ENCODE measurements at regions not wholly inside any gene's neighbourhood (a gene's known extent, or its start where the extent isn't known, plus 50 kb on each side); places are given as distances from the start of the nearest gene placed in this dataset.
"Not testable (repeated sequence)": the region's sequence is repeated elsewhere in the genome, so short reads cannot be mapped to it uniquely, and the experiment has no call there.

GRCh38 chr10:94150541-94151184 lies 156.9 kb downstream of the PLCE1 start:
- no peaks in the 10 kb centered on the region for H3K27me3 ChIP-seq (ENCODE audit: control insufficient read depth, insufficient read depth, low read length)
- no peaks in the 10 kb centered on the region for H3K4me1 ChIP-seq (ENCODE audit: control insufficient read depth, insufficient read depth, low read length)
- no peak overlapping the region for H3K4me3 ChIP-seq (ENCODE audit: low read depth, low read length)
- H3K36me3 ChIP-seq (ENCODE audit: control insufficient read depth, insufficient read depth, low read length) = no peaks in the 10 kb centered on the region
- H3K27ac ChIP-seq (ENCODE audit: low read depth, low read length) = no peak overlapping the region
- peaks cover 6% of the 10 kb centered on the region for H3K9me3 ChIP-seq (ENCODE audit: control insufficient read depth, insufficient read depth, low read length)
- no peak overlapping the region for H3K9ac ChIP-seq (ENCODE audit: low read depth, low read length)

DNA sequence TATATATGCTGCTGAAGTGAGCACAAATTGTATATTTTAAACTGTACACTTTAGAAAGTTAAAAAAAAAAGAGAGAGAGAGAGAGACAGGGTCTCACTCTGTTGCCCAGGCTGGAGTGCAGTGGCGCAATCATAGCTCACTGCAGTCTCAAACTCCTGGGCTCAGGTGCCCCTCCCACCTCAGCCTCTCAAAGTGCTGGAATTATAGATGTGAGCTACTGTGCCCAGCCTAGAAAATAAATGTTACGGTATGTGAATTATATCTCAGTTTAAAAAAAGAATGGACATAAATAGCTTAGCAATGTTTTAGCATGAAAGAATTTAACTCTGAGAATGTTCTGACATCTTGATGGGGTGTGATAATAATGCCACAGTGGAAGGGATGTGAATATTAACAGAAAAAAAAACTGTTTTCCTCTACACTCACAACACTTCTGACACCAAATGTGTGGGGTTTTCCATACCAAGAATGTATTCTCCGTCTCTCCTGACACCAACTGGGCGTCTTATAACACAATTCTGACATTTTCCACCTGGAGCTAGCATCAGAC lies 162.1 kb downstream of the PLCE1 start:
- H3K4me3 ChIP-seq (ENCODE audit: low read depth, low read length) = no peak overlapping the region
- H3K27me3 ChIP-seq (ENCODE audit: control insufficient read depth, insufficient read depth, low read length) = no peaks in the 10 kb centered on the region
- no peaks in the 10 kb centered on the region for H3K9me3 ChIP-seq (ENCODE audit: control insufficient read depth, insufficient read depth, low read length)
- H3K36me3 ChIP-seq (ENCODE audit: control insufficient read depth, insufficient read depth, low read length) = no peaks in the 10 kb centered on the region
- no peaks in the 10 kb centered on the region for H3K4me1 ChIP-seq (ENCODE audit: control insufficient read depth, insufficient read depth, low read length)
- no peak overlapping the region for H3K9ac ChIP-seq (ENCODE audit: low read depth, low read length)
- H3K27ac ChIP-seq (ENCODE audit: low read depth, low read length) = no peak overlapping the region

- Histone ChIP-seq H3K9ac (ENCODE audit: low read depth, low read length) (no peak overlapping the region), H3K4me3 (ENCODE audit: low read depth, low read length) (no peak overlapping the region)
Measured at GRCh38 chr10:94156453-94156852, 162.7 kb downstream of the PLCE1 start.

DNA sequence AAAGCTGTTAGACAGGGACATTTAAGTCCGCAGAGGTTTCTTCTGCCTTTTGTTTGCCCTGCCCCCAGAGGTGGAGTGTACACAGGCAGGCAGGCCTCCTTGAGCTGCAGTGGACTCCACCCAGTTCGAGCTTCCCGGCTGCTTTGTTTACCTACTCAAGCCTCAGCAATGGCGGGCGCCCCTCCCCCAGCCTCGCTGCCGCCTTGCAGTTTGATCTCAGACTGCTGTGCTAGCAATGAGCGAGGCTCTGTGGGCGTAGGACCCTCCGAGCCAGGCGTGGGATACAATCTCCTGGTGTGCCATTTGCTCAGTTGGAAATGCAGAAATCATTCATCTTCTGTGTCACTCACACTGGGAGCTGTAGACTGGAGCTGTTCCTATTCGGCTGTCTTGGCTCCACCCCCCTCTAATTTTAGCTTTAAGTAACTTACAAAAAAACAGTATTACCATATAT lies 171.5 kb downstream of the PLCE1 start:
- H3K9ac ChIP-seq (ENCODE audit: low read depth, low read length); H3K4me1 ChIP-seq (ENCODE audit: control insufficient read depth, insufficient read depth, low read length); H3K4me3 ChIP-seq (ENCODE audit: low read depth, low read length); H3K36me3 ChIP-seq (ENCODE audit: control insufficient read depth, insufficient read depth, low read length); H3K27ac ChIP-seq (ENCODE audit: low read depth, low read length); H3K27me3 ChIP-seq (ENCODE audit: control insufficient read depth, insufficient read depth, low read length); H3K9me3 ChIP-seq (ENCODE audit: control insufficient read depth, insufficient read depth, low read length): not testable (repeated sequence)

More at GRCh38 chr10:94156453-94156852, 162.7 kb downstream of the PLCE1 start:
- no peaks in the 10 kb centered on the region for H3K4me1 ChIP-seq (ENCODE audit: control insufficient read depth, insufficient read depth, low read length)
- H3K36me3 ChIP-seq (ENCODE audit: control insufficient read depth, insufficient read depth, low read length) = no peaks in the 10 kb centered on the region
- H3K9me3 ChIP-seq (ENCODE audit: control insufficient read depth, insufficient read depth, low read length) = no peaks in the 10 kb centered on the region
- no peak overlapping the region for H3K27ac ChIP-seq (ENCODE audit: low read depth, low read length)
- H3K27me3 ChIP-seq (ENCODE audit: control insufficient read depth, insufficient read depth, low read length) = no peaks in the 10 kb centered on the region

DNA sequence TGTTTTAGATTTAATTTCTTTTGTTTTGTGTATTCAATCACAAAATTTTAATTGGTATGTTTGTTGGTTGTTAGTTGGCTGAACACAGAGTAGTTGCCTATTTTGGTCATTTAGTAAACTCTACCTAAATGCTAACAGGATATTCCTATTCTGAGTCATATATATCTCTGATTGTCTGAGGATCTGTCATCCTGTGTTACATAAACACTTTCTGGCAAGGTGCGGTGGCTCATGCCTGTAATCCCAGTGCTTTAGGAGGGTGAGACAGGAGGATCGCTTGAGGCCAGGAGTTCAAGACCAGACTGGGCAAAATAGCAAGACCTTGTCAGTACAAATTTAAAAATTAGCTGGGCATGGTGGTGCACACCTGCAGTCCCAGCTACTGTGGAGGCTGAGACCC lies 178.6 kb downstream of the PLCE1 start:
- Histone ChIP-seq H3K4me3 (ENCODE audit: low read depth, low read length) (no peak overlapping the region), H3K27me3 (ENCODE audit: control insufficient read depth, insufficient read depth, low read length) (no peaks in the 10 kb centered on the region), H3K36me3 (ENCODE audit: control insufficient read depth, insufficient read depth, low read length) (no peaks in the 10 kb centered on the region), H3K27ac (ENCODE audit: low read depth, low read length) (no peak overlapping the region), H3K4me1 (ENCODE audit: control insufficient read depth, insufficient read depth, low read length) (peaks cover 4% of the 10 kb centered on the region; the same call in 1 of the 2 replicates), H3K9me3 (ENCODE audit: control insufficient read depth, insufficient read depth, low read length) (no peaks in the 10 kb centered on the region), H3K9ac (ENCODE audit: low read depth, low read length) (no peak overlapping the region)

DNA sequence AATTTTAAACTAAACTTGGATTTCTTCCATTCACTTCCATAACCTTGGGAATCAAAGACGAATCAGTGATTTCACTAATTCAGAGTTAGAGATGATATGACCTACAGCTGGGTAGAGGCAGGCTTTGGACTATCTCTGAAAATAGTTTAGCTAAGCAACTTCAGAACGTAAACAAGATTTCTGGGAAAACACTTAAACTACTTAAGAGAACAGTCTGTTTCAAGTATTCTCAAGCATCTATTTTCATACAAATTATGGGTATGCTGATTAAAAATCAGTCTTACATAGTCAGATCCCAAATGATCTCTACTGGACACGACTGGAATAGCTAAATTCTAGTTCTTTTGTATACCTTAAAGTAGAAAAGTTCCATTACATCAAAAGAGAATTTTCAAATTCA lies 179.9 kb downstream of the PLCE1 start:
- H3K4me1 ChIP-seq (ENCODE audit: control insufficient read depth, insufficient read depth, low read length) = peaks cover 4% of the 10 kb centered on the region; the same call in 1 of the 2 replicates
- no peaks in the 10 kb centered on the region for H3K27me3 ChIP-seq (ENCODE audit: control insufficient read depth, insufficient read depth, low read length)
- H3K9ac ChIP-seq (ENCODE audit: low read depth, low read length) = no peak overlapping the region
- no peak overlapping the region for H3K27ac ChIP-seq (ENCODE audit: low read depth, low read length)
- H3K4me3 ChIP-seq (ENCODE audit: low read depth, low read length) = no peak overlapping the region
- H3K9me3 ChIP-seq (ENCODE audit: control insufficient read depth, insufficient read depth, low read length) = no peaks in the 10 kb centered on the region
- no peaks in the 10 kb centered on the region for H3K36me3 ChIP-seq (ENCODE audit: control insufficient read depth, insufficient read depth, low read length)

DNA sequence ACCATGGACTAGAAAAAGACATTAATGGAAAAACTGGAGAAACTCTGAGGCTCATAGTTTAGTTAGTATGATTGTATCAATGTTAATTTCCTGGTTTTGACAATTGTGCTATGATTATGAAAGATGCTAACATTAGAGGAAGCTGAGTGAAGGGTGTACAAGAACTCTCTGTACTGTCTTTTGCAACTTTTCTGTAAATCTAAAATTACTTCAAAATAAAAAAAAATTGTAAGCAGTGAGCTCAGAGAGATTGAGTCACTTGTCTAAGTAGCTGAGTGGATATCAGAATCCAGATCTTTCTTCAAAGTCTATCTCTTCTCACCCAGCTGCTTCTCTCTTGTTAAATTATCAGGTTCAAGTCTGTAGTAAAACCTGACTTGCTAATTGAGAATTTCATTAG lies 181.1 kb downstream of the PLCE1 start:
- Histone ChIP-seq H3K9ac (ENCODE audit: low read depth, low read length) (no peak overlapping the region), H3K27ac (ENCODE audit: low read depth, low read length) (no peak overlapping the region), H3K4me3 (ENCODE audit: low read depth, low read length) (no peak overlapping the region), H3K36me3 (ENCODE audit: control insufficient read depth, insufficient read depth, low read length) (no peaks in the 10 kb centered on the region), H3K9me3 (ENCODE audit: control insufficient read depth, insufficient read depth, low read length) (no peaks in the 10 kb centered on the region), H3K4me1 (ENCODE audit: control insufficient read depth, insufficient read depth, low read length) (peaks cover 4% of the 10 kb centered on the region; the same call in 1 of the 2 replicates), H3K27me3 (ENCODE audit: control insufficient read depth, insufficient read depth, low read length) (no peaks in the 10 kb centered on the region)

- Histone ChIP-seq H3K27ac (ENCODE audit: low read depth, low read length) (no peak overlapping the region), H3K4me3 (ENCODE audit: low read depth, low read length) (no peak overlapping the region), H3K9me3 (ENCODE audit: control insufficient read depth, insufficient read depth, low read length) (no peaks in the 10 kb centered on the region), H3K4me1 (ENCODE audit: control insufficient read depth, insufficient read depth, low read length) (no peaks in the 10 kb centered on the region), H3K9ac (ENCODE audit: low read depth, low read length) (no peak overlapping the region), H3K36me3 (ENCODE audit: control insufficient read depth, insufficient read depth, low read length) (no peaks in the 10 kb centered on the region), H3K27me3 (ENCODE audit: control insufficient read depth, insufficient read depth, low read length) (no peaks in the 10 kb centered on the region)
Measured at GRCh38 chr10:94178475-94179253, 184.1 kb downstream of the NOC3L start.

DNA sequence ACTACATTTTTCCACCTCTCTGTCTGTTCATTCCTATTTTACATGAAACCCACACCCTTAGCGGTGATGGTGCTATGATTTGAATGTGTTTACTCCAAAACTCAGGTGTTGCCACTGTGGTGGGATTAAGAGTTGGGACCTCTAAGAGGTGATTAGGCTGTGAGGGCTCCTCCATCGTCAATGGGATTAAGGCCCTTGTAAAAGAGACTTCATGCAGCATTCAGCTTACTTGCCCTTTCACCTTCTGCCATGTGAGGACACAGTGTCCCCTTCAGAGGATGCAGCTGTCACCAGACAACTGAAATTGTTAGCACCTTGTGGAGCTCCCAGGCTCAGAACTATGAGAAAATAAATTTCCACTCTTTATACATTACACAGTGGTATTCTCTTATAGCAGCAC lies 182.2 kb downstream of the NOC3L start:
- H3K27ac ChIP-seq (ENCODE audit: low read depth, low read length) = no peak overlapping the region
- no peaks in the 10 kb centered on the region for H3K27me3 ChIP-seq (ENCODE audit: control insufficient read depth, insufficient read depth, low read length)
- no peak overlapping the region for H3K4me3 ChIP-seq (ENCODE audit: low read depth, low read length)
- no peak overlapping the region for H3K9ac ChIP-seq (ENCODE audit: low read depth, low read length)
- H3K4me1 ChIP-seq (ENCODE audit: control insufficient read depth, insufficient read depth, low read length) = no peaks in the 10 kb centered on the region
- H3K9me3 ChIP-seq (ENCODE audit: control insufficient read depth, insufficient read depth, low read length) = no peaks in the 10 kb centered on the region
- H3K36me3 ChIP-seq (ENCODE audit: control insufficient read depth, insufficient read depth, low read length) = no peaks in the 10 kb centered on the region

DNA sequence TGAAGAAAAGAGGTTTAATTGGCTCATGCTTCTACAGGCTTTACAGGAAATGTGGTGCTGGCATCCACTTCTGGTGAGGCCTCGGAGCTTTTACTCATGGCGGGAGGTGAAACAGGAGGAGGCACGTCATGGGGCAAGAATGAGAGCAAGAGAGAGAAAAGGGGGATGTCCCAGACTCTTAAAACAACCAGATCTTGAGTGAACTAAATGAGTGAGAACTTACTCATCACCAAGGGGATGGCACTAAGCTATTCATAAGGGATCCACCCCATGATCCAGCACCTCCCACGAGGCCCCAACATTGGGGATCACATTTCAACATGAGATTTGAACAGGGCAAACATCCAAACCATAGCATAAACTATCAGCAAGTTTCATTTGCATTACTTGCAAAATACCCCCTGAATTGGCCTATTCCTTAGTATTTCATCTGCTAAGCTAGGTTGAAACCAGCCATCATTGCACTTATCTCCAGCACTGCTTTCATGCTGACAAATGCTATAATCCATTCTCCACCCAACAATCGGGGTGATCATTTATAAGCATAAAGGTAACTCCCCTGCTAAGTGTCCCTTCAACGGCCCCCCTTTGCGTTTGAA lies 179.0 kb downstream of the NOC3L start:
- no peaks in the 10 kb centered on the region for H3K36me3 ChIP-seq (ENCODE audit: control insufficient read depth, insufficient read depth, low read length)
- H3K4me1 ChIP-seq (ENCODE audit: control insufficient read depth, insufficient read depth, low read length) = no peaks in the 10 kb centered on the region
- no peaks in the 10 kb centered on the region for H3K9me3 ChIP-seq (ENCODE audit: control insufficient read depth, insufficient read depth, low read length)
- H3K4me3 ChIP-seq (ENCODE audit: low read depth, low read length) = no peak overlapping the region
- H3K27me3 ChIP-seq (ENCODE audit: control insufficient read depth, insufficient read depth, low read length) = no peaks in the 10 kb centered on the region
- no peak overlapping the region for H3K9ac ChIP-seq (ENCODE audit: low read depth, low read length)
- no peak overlapping the region for H3K27ac ChIP-seq (ENCODE audit: low read depth, low read length)

- Histone ChIP-seq H3K36me3 (ENCODE audit: control insufficient read depth, insufficient read depth, low read length) (no peaks in the 10 kb centered on the region), H3K9ac (ENCODE audit: low read depth, low read length) (no peak overlapping the region), H3K4me1 (ENCODE audit: control insufficient read depth, insufficient read depth, low read length) (no peaks in the 10 kb centered on the region), H3K27me3 (ENCODE audit: control insufficient read depth, insufficient read depth, low read length) (no peaks in the 10 kb centered on the region), H3K27ac (ENCODE audit: low read depth, low read length) (no peak overlapping the region), H3K9me3 (ENCODE audit: control insufficient read depth, insufficient read depth, low read length) (no peaks in the 10 kb centered on the region), H3K4me3 (ENCODE audit: low read depth, low read length) (no peak overlapping the region)
Measured at GRCh38 chr10:94186722-94187121, 176.0 kb downstream of the NOC3L start.
